OCI-LY1 (cell line): ENCODE measurements at regions not wholly inside any gene's neighbourhood (a gene's known extent, or its start where the extent isn't known, plus 50 kb on each side); places are given as distances from the start of the nearest gene placed in this dataset.

ENCODE experiments used
- H2AFZ ChIP-seq: fragments of 200-600 bp; sonication (generic), shearing (Covaris generic); 2 replicates; pipeline ENCODE4 v1.6.0; 2014; ENCODE audit warnings: antibody characterized with exemption, mild to moderate bottlenecking, low read length
- H3F3A ChIP-seq: fragments of 200-600 bp; sonication (generic), shearing (Covaris generic); 2 replicates; pipeline ENCODE4 v1.6.0; 2014; ENCODE audit warnings: mild to moderate bottlenecking, antibody characterized with exemption, low read length, moderate library complexity; ENCODE audit not compliant: insufficient read depth
- H3K27ac ChIP-seq: fragments of 200-600 bp; sonication (generic); 2 replicates; pipeline ENCODE4 v1.5.1; 2014; ENCODE audit warnings: low read length, mixed run types, mild to moderate bottlenecking, low read depth; ENCODE audit not compliant: poor library complexity, severe bottlenecking
- H3K27me3 ChIP-seq: fragments of 200-600 bp; sonication (generic); 2 replicates; pipeline ENCODE4 v1.6.0; 2014; ENCODE audit warnings: antibody characterized with exemption, mild to moderate bottlenecking, low read length, moderate library complexity; ENCODE audit not compliant: insufficient read depth
- H3K36me3 ChIP-seq: fragments of 200-600 bp; sonication (generic); 2 replicates; pipeline ENCODE4 v1.6.1; 2014; ENCODE audit warnings: mild to moderate bottlenecking, antibody characterized with exemption, low read length, moderate library complexity, mixed read lengths; ENCODE audit not compliant: insufficient read depth
- H3K4me1 ChIP-seq: fragments of 200-600 bp; sonication (generic); 2 replicates; pipeline ENCODE4 v1.5.1; 2014; ENCODE audit warnings: mild to moderate bottlenecking, low read length, moderate library complexity; ENCODE audit not compliant: insufficient read depth, severe bottlenecking
- H3K4me2 ChIP-seq: fragments of 200-600 bp; sonication (generic), shearing (Covaris generic); 2 replicates; pipeline ENCODE4 v1.6.1; 2014; ENCODE audit warnings: low read length
- H3K4me3 ChIP-seq: fragments of 200-600 bp; sonication (generic); 2 replicates; pipeline ENCODE4 v1.5.1; 2014; ENCODE audit warnings: low read length, low read depth, mild to moderate bottlenecking, mixed read lengths; ENCODE audit not compliant: poor library complexity, severe bottlenecking
- H3K79me2 ChIP-seq: fragments of 200-600 bp; shearing (Covaris generic); 2 replicates; pipeline ENCODE4 v1.6.1; 2016; ENCODE audit warnings: mixed run types, low read length, mixed read lengths; ENCODE audit not compliant: insufficient read depth
- H3K9ac ChIP-seq: fragments of 200-600 bp; sonication (generic), shearing (Covaris generic); 2 replicates; pipeline ENCODE4 v1.6.1; 2014; ENCODE audit warnings: mild to moderate bottlenecking, low read length, mixed read lengths
- H3K9me2 ChIP-seq: fragments of 200-600 bp; sonication (generic), shearing (Covaris generic); 2 replicates; pipeline ENCODE4 v1.6.1; 2014; ENCODE audit warnings: low read depth, mild to moderate bottlenecking, low read length, mixed read lengths
- H3K9me3 ChIP-seq: fragments of 200-600 bp; shearing (Covaris generic); 2 replicates; pipeline ENCODE4 v1.6.1; 2014; ENCODE audit warnings: low read length, mixed read lengths
- H4K20me1 ChIP-seq: fragments of 200-600 bp; sonication (generic), shearing (Covaris generic); 2 replicates; pipeline ENCODE4 v1.6.0; 2016; ENCODE audit warnings: mild to moderate bottlenecking, low read length; ENCODE audit not compliant: insufficient read depth
- CTCF ChIP-seq: fragments of 200-600 bp; sonication (generic), shearing (Covaris generic); IDR thresholded peaks from 2 replicates; pipeline ENCODE4 v1.5.1; 2017; ENCODE audit warnings: mild to moderate bottlenecking, antibody characterized with exemption, low read length, moderate library complexity, mixed read lengths
- EZH2 ChIP-seq: fragments of 200-600 bp; sonication (generic), shearing (Covaris generic); IDR thresholded peaks from 2 replicates; pipeline ENCODE4 v1.8.0; 2017; ENCODE audit warnings: borderline replicate concordance, mixed run types, mild to moderate bottlenecking, antibody characterized with exemption, low read length, moderate library complexity, mixed read lengths

- no peaks in the 10 kb centered on the region for H3K79me2 ChIP-seq
- H3K4me3 ChIP-seq, result no peak overlapping the region
- no peak overlapping the region for H3K9ac ChIP-seq
- TF ChIP-seq EZH2, result no peak
- no peak for TF ChIP-seq CTCF
- no peaks in the 10 kb centered on the region for H4K20me1 ChIP-seq
- H3K4me2 ChIP-seq, result no peak overlapping the region
- H3K9me3 ChIP-seq, result no peaks in the 10 kb centered on the region
- H2AFZ ChIP-seq, result no peak overlapping the region
- H3K4me1 ChIP-seq, result no peaks in the 10 kb centered on the region
- no peaks in the 10 kb centered on the region for H3K9me2 ChIP-seq
- no peaks in the 10 kb centered on the region for H3K27me3 ChIP-seq
- no peak overlapping the region for H3K27ac ChIP-seq
- H3K36me3 ChIP-seq, result no peaks in the 10 kb centered on the region
- H3F3A ChIP-seq, result no peaks in the 10 kb centered on the region
Measured at GRCh38 chr15:47964229-47964628, 156.6 kb upstream of the SLC24A5 start.

DNA sequence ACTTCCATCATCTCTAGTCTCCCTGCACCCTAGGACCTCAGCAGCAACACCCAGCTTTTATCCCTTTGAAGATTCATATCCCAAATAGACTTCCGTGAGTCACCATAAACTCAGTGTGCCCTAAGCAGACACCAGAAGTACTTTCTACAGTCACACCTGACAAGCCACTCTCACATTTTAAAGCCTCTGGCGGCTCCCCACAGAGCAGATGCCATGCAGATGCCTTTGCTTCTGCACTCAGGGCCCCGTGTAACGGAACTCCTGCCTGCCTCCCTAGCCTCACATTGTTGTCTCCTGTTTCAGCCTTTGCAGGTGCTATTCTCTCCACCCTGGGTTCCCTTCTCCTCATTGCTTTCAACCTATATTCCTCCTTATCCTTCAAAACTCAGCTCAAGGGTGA, 155.5 kb upstream of the SLC24A5 start:
- Histone ChIP-seq H3K27me3 (no peaks in the 10 kb centered on the region), H3K9ac (no peak overlapping the region), H3K4me3 (no peak overlapping the region), H3K36me3 (no peaks in the 10 kb centered on the region), H3K27ac (no peak overlapping the region), H3K4me1 (no peaks in the 10 kb centered on the region), H2AFZ (no peak overlapping the region), H3K4me2 (no peak overlapping the region), H3K79me2 (no peaks in the 10 kb centered on the region), H3K9me2 (no peaks in the 10 kb centered on the region), H3K9me3 (no peaks in the 10 kb centered on the region), H3F3A (no peaks in the 10 kb centered on the region), H4K20me1 (no peaks in the 10 kb centered on the region)
- TF ChIP-seq EZH2, result no peak
- no peak for TF ChIP-seq CTCF

DNA sequence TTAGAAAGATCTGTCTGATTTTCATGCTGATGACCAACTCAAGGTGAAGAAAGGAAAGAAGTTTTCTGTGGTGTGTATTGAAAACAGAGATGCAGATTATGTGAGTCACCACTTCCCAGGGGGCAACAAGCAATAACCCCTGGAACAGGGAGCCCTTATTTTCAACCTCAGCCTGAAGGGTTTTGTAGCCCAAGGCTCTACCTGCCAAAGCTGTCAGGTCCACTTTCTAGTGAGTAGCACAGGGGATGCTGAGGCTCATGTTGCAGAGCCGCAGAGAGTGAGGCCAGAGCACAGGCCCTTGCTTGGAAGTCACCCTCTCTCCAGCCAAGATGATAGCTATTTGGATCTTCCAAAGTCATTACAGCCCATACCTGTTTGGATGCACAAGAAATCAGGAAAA, 152.2 kb upstream of the SLC24A5 start:
- Histone ChIP-seq H3K27me3 (no peaks in the 10 kb centered on the region), H2AFZ (no peak overlapping the region), H3K9me2 (no peaks in the 10 kb centered on the region), H3K79me2 (no peaks in the 10 kb centered on the region), H3K9me3 (no peaks in the 10 kb centered on the region), H4K20me1 (no peaks in the 10 kb centered on the region), H3K36me3 (no peaks in the 10 kb centered on the region), H3K4me1 (no peaks in the 10 kb centered on the region), H3K4me2 (no peak overlapping the region), H3K4me3 (no peak overlapping the region), H3F3A (no peaks in the 10 kb centered on the region), H3K27ac (no peak overlapping the region), H3K9ac (no peak overlapping the region)
- TF ChIP-seq CTCF (no peak), EZH2 (no peak)
